Astrocyte of the cerebellum (primary cell): ENCODE measurements at regions not wholly inside any gene's neighbourhood (a gene's known extent, or its start where the extent isn't known, plus 50 kb on each side); places are given as distances from the start of the nearest gene placed in this dataset.
"Not testable (repeated sequence)": the region's sequence is repeated elsewhere in the genome, so short reads cannot be mapped to it uniquely, and the experiment has no call there.

Experiments
- DNase-seq: peaks from one replicate; pipeline ENCODE4 v3.0.0-alpha.2; 2011; ENCODE audit warnings: low read depth
- H3K4me3 ChIP-seq: 2 replicates; pipeline ENCODE4 v1.5.1; 2011; ENCODE audit warnings: mild to moderate bottlenecking, low read depth, low read length, moderate library complexity
- in situ Hi-C: cut with HindIII; loops from 2 replicates; pipeline ENCODE4 v1.10.0; 2017; ENCODE audit warnings: low sequenced_read_pairs
- TF ChIP-seq, protein P1 (sequence below): IDR thresholded peaks from 2 replicates; pipeline ENCODE4 v1.5.1; 2012; ENCODE audit warnings: low read length, low read depth, moderate library complexity, mild to moderate bottlenecking; ENCODE audit errors: missing control alignments

DNA sequence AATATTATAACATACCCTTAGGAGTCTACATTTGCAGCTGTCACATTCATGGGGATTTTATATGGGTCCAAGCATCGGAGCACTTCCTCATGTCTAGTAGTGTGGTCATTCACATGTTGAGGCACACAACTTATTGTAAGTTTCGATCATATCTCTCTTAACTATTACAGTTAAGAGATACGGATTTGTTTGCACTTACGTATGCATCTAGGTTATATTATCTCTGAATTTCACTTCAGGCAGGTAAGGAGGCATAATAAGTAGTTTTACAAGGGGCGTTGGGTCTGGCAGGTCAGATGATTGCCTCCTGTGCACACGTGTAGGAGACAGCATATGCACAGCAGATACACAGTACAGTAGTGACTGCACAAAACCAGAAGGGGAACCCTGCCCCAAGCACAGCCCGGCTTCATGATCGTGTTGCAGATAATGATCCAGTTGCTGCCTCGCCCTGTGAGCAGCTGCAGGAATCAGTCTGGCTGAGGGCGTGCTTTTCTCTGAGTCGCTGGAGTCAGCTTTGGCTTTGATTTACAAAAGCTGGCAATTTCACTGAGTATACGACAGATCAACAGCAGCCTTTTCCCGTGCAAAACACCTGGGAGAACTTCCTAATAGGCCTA, 302.9 kb upstream of the GATB start:
- TF ChIP-seq, protein P1, sequence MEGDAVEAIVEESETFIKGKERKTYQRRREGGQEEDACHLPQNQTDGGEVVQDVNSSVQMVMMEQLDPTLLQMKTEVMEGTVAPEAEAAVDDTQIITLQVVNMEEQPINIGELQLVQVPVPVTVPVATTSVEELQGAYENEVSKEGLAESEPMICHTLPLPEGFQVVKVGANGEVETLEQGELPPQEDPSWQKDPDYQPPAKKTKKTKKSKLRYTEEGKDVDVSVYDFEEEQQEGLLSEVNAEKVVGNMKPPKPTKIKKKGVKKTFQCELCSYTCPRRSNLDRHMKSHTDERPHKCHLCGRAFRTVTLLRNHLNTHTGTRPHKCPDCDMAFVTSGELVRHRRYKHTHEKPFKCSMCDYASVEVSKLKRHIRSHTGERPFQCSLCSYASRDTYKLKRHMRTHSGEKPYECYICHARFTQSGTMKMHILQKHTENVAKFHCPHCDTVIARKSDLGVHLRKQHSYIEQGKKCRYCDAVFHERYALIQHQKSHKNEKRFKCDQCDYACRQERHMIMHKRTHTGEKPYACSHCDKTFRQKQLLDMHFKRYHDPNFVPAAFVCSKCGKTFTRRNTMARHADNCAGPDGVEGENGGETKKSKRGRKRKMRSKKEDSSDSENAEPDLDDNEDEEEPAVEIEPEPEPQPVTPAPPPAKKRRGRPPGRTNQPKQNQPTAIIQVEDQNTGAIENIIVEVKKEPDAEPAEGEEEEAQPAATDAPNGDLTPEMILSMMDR = no peak
- H3K4me3 ChIP-seq = no peak overlapping the region
- no peak for DNase-seq
- in situ Hi-C loops = no loop called here

DNA sequence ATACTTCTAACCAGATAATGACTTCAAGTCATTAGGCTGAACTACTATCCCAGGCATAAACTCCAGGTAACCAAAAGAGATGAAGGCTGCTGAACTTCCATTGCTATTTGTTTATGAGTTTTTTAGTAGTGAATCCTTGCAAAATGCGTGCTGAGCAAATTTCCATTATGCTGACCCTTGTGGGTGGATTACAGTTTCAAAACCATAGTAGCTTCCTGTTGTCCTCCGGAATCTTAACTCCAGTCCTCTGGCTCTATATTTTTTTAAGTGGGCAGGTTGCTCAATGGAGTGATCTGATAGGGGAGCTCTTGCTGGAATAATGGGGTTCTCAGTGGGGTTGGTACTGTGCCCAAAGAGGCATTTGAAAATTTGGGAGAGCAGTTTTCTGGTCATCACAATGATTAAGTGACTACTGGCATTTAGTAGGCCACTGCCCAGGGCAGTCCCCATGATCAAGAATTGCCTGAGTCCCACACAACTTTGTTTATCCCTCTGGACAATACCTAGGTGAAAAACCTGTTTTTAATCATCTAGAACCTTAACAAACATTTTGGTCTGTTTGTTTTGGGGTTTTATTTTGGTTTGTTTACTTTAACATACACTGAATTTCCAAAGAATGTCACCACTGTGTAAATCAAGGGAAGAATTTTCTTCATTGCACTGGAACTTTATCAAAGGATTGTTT, 302.3 kb upstream of the GATB start:
- no peak for DNase-seq
- H3K4me3 ChIP-seq = no peak overlapping the region
- TF ChIP-seq, protein P1 = no peak
- in situ Hi-C loops = no loop called here

DNA sequence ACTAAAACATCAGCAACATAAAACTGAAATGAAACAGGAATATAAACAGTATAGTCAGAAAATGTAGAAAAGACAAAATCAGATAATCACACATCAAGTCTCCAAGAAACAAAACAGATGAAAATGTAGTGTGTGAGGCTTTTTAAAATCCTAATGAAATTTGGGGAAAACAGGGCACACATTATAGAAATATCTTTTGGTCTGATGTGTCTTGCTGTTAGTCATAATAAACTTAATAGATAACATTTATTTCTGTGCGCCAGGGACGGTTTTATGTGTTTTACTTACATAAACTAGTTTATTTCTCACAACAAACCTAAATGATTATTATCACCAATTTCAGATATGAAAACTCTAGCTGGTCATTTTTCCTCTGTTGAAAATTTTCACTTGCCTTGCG, 293.9 kb upstream of the GATB start:
- H3K4me3 ChIP-seq = no peak overlapping the region
- TF ChIP-seq, protein P1 = no peak
- in situ Hi-C loops = no loop called here
- DNase-seq = no peak

DNA sequence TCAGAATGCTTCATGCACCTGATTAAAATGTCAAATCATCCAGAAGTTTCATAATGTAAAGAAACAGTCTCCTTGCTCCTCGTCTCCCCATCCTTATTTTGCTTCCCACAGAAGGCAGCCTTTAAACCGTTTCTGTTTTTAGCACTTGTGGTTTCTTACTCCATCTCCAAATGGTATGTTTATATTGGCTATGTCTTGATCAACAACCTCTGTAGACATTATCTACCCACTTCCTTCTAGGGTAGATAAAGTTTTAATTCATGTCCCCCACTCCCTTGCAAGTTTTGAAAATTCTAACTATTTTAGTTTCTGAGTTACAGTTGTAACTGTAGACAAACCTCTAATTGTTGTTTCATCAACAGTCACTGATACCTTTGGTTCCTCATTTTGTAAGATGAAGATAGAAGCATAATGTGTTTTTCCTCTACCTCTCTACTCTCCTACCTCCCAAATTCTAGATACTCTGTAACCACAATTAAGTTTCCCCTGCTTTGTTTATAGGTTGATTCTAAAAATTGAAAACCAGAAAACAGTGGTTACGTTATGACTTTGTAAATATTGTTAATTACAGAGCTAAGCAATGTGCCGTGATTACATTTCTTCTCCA, 291.7 kb upstream of the GATB start:
- no peak for DNase-seq
- H3K4me3 ChIP-seq = no peak overlapping the region
- TF ChIP-seq, protein P1 = no peak
- in situ Hi-C loops = no loop called here

DNA sequence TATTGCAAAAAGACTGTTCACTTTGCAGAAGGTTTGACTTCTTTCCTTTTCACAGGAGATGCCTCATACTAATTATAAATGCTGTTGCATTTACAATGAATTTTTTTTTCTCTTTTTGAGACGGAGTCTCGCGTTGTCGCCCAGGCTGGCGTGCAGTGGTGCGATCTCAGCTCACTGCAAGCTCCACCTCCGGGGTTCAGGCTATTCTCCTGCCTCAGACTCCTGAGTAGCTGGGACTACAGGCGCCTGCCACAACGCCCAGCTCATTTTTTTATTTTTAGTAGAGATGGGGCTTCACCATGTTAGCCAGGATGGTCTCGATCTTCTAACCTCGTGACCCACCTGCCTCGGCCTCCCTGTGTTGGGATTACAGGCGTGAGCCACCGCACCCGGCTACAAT, 290.5 kb upstream of the GATB start:
- in situ Hi-C loops, DNase-seq, H3K4me3 ChIP-seq: not testable (repeated sequence)

DNA sequence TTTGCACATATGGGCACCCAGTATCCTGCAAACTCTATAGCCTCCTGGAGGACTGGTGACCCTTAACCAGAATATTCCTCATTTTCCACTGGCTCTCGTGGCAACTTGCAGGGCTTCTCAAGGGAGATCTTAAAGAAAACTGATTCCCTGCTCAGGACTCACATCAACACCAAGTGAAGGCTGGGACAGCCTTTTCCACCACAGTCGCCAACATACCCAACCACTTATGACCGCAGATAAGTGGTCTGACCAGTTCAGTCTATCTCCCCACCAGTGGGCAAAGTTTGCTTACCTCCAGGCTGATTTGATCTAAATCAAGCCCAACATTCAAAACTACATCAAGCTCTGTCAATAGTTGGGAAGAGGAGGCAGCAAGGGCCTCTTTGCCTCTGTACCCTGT, 289.3 kb upstream of the GATB start:
- in situ Hi-C loops = no loop called here
- TF ChIP-seq, protein P1 = no peak
- no peak overlapping the region for H3K4me3 ChIP-seq
- DNase-seq = no peak

DNA sequence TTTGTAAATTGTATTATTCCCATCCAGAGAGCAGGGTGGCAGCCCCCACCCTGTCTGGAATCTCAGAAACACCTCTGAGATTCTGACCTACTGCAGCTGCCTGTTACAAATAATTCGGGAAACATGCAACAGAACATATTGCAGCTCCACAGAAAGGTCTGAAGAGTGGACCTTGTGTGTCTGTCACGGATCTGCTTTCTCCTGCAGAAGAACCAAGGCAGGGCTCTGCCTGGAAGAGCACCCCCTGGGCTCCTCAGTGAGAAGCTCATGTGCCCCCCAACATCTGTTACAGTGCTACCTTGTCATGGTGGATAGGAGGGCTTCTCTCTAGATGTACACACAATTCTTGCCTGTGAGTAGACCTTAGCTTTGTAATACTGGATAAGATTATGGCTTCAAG, 286.6 kb upstream of the GATB start:
- TF ChIP-seq, protein P1 = no peak
- no peak overlapping the region for H3K4me3 ChIP-seq
- no peak for DNase-seq
- in situ Hi-C loops = no loop called here
